Esophagus squamous epithelium (tissue), 5 donors: ENCODE measurements at regions not wholly inside any gene's neighbourhood (a gene's known extent, or its start where the extent isn't known, plus 50 kb on each side); places are given as distances from the start of the nearest gene placed in this dataset.

ENCODE experiments used
- DNase-seq: peaks from one replicate; lab custom pipeline; 2025; lab: John Stamatoyannopoulos, UW
- H3K27ac ChIP-seq, 4 donors: fragments of 200-600 bp; sonication (generic); one replicate each; pipeline ENCODE4 v1.5.1; 2016 to 2019; ENCODE audit warnings: mild to moderate bottlenecking in 1 of 4
- H3K27me3 ChIP-seq, 4 donors: fragments of 200-600 bp; sonication (generic); 1 replicate in 3 of 4; 2 replicates in 1 of 4; pipeline versions ENCODE4 v1.5.1 to v1.6.0; 2017 to 2021; ENCODE audit warnings: antibody characterized with exemption in 1 of 4
- H3K36me3 ChIP-seq, 3 donors: fragments of 200-600 bp; sonication (generic); one replicate each; pipeline ENCODE4 v1.5.1; 2016 to 2019
- H3K4me1 ChIP-seq, 3 donors: fragments of 200-600 bp; sonication (generic); one replicate each; pipeline ENCODE4 v1.5.1; 2017 to 2019
- H3K4me3 ChIP-seq, 4 donors: fragments of 200-600 bp; sonication (generic); 1 replicate in 3 of 4; 2 replicates in 1 of 4; pipeline ENCODE4 v1.5.1; 2016 to 2019; ENCODE audit warnings: mild to moderate bottlenecking in 2 of 4, moderate library complexity in 1 of 4
- H3K9me3 ChIP-seq, 3 donors: fragments of 200-600 bp; sonication (generic); one replicate each; pipeline ENCODE4 v1.5.1; 2016 to 2019
- POLR2A ChIP-seq, 4 donors: fragments of 450-650 bp; IDR thresholded peaks; one replicate each; pipeline ENCODE4 v1.6.1; 2017; ENCODE audit warnings: antibody characterized with exemption in 4 of 4, mild to moderate bottlenecking in 4 of 4, moderate library complexity in 3 of 4
- WGBS, 2 donors: methylation state at CpG; one replicate each; pipeline ENCODE4 v1.1.5; 2018; 5-methylcytosine and 5-hydroxymethylcytosine counted together
- intact Hi-C: fragments of 100-400 bp; cut with DNase I; formaldehyde crosslinking; loops from one replicate; pipeline ENCODE4 v1.15.0; 2022
- TF ChIP-seq, protein P1 (sequence below), 6 experiments: fragments of 450-650 bp in 4 of 6; fragments of 200-600 bp in 2 of 6; sonication (generic) in 2 of 6; IDR thresholded peaks; one replicate each; pipeline ENCODE4 v1.5.1; 2016 to 2019; ENCODE audit warnings: antibody characterized with exemption in 6 of 6, mild to moderate bottlenecking in 4 of 6, moderate library complexity in 4 of 6
- donor health status: DM: yes; HTN: yes; CAD: no.

DNA sequence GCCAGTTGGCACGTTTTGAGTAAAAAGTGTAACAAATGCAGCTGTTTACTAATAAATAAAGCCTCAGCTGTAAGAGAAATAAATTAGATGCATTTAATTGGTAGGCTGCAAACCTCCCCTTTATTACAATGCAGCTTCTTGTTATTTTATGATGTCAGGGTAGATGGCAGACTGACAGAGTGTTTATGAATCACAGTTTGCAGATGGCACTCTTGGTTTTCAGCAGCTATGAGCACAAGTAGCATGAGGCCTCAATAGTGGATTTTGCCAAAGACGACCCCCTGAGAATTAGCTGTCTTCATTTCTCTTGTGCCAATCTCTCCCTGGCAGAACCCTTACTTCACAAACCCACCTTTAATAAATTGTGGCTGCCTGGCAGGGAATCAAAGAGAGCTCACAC is 161.2 kb upstream of the C1orf87 start:
- Histone ChIP-seq H3K9me3 (no peaks in the 10 kb centered on the region), H3K36me3 (no peaks in the 10 kb centered on the region), H3K27me3 (no peaks in the 10 kb centered on the region), H3K4me1 (no peaks in the 10 kb centered on the region), H3K27ac (no peak overlapping the region), H3K4me3 (no peak overlapping the region)
- intact Hi-C loops = no loop called here
- 55 to 57% methylated on average over 2 of the region's 2 CpGs for WGBS, 2 donors
- TF ChIP-seq, protein P1, sequence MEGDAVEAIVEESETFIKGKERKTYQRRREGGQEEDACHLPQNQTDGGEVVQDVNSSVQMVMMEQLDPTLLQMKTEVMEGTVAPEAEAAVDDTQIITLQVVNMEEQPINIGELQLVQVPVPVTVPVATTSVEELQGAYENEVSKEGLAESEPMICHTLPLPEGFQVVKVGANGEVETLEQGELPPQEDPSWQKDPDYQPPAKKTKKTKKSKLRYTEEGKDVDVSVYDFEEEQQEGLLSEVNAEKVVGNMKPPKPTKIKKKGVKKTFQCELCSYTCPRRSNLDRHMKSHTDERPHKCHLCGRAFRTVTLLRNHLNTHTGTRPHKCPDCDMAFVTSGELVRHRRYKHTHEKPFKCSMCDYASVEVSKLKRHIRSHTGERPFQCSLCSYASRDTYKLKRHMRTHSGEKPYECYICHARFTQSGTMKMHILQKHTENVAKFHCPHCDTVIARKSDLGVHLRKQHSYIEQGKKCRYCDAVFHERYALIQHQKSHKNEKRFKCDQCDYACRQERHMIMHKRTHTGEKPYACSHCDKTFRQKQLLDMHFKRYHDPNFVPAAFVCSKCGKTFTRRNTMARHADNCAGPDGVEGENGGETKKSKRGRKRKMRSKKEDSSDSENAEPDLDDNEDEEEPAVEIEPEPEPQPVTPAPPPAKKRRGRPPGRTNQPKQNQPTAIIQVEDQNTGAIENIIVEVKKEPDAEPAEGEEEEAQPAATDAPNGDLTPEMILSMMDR (IDR thresholded peaks at IDR 0.05) = no peak
- TF ChIP-seq POLR2A (IDR thresholded peaks at IDR 0.05) = no peak
- no peak for DNase-seq

DNA sequence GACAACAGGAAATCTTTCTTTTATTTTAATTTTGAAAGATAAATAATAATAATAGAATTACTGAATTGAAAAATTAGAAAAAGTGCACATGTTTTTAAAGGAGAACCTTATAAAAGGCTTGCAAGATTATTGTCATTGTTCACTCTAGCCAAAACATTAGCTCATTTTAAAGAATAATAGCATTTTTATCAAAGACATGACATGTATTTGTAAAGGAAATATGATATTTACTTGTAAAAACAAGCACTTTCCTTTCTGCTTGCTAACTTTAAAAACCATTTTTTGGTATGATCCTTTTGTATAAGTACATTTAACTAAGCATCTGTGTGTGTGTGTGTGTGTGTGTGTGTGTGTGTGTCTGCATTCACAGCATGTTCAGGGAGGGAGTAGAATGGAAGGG is 156.3 kb upstream of the C1orf87 start:
- Histone ChIP-seq H3K36me3 (no peaks in the 10 kb centered on the region), H3K27ac (no peak overlapping the region), H3K4me1 (no peaks in the 10 kb centered on the region), H3K9me3 (no peaks in the 10 kb centered on the region), H3K27me3 (no peaks in the 10 kb centered on the region), H3K4me3 (no peak overlapping the region)
- DNase-seq = no peak
- TF ChIP-seq, protein P1 (IDR thresholded peaks at IDR 0.05) = no peak
- TF ChIP-seq POLR2A (IDR thresholded peaks at IDR 0.05) = no peak
- intact Hi-C loops = no loop called here

DNA sequence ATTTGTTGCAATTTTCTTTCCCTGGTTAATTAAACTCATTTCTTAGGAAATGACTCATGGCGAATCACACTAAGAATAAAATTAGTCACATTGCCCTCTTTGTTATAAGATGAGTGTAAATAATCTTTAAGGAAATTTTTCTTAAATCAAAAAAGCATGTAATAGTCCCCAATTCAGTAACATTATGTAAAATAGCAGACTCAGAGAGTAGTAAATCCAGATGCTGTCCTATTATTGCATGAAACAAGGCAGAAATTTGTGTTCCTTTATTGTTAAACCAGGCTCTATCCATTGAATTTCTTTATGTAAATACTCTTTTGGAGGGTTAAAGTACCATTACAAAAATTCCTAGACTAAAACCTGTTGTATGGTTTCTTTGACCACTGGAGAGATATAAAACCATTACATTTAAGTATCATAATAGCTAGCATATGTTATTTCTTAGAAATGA is 154.5 kb upstream of the C1orf87 start:
- Histone ChIP-seq H3K4me3 (no peak overlapping the region), H3K27ac (no peak overlapping the region), H3K4me1 (no peaks in the 10 kb centered on the region), H3K36me3 (no peaks in the 10 kb centered on the region), H3K27me3 (no peaks in the 10 kb centered on the region), H3K9me3 (no peaks in the 10 kb centered on the region)
- 23 to 30% methylated on average over 1 of the region's 1 CpG for WGBS, 2 donors
- TF ChIP-seq, protein P1 (IDR thresholded peaks at IDR 0.05) = no peak
- no peak for TF ChIP-seq POLR2A (IDR thresholded peaks at IDR 0.05)
- intact Hi-C loops = no loop called here
- no peak for DNase-seq

- Histone ChIP-seq H3K4me3 (no peak overlapping the region), H3K36me3 (no peaks in the 10 kb centered on the region), H3K9me3 (no peaks in the 10 kb centered on the region), H3K27ac (no peak overlapping the region), H3K27me3 (no peaks in the 10 kb centered on the region), H3K4me1 (no peaks in the 10 kb centered on the region)
- no peak for DNase-seq
- TF ChIP-seq, protein P1 (IDR thresholded peaks at IDR 0.05) = no peak
- no peak for TF ChIP-seq POLR2A (IDR thresholded peaks at IDR 0.05)
- intact Hi-C loops = no loop called here
Measured at GRCh38 chr1:60227601-60228000, 154.0 kb upstream of the C1orf87 start.

- no peak for DNase-seq
- 50 to 65% methylated on average over 3 of the region's 3 CpGs for WGBS, 2 donors
- no peak for TF ChIP-seq POLR2A (IDR thresholded peaks at IDR 0.05)
- TF ChIP-seq, protein P1 (IDR thresholded peaks at IDR 0.05) = no peak
- Histone ChIP-seq H3K9me3 (no peaks in the 10 kb centered on the region), H3K27ac (no peak overlapping the region), H3K36me3 (no peaks in the 10 kb centered on the region), H3K4me3 (no peak overlapping the region), H3K27me3 (no peaks in the 10 kb centered on the region), H3K4me1 (no peaks in the 10 kb centered on the region)
- intact Hi-C loops = no loop called here
Measured at GRCh38 chr1:60225486-60225885, 151.9 kb upstream of the C1orf87 start.
